CD4-positive, alpha-beta memory T cell (primary cell): ENCODE measurements at regions not wholly inside any gene's neighbourhood (a gene's known extent, or its start where the extent isn't known, plus 50 kb on each side); places are given as distances from the start of the nearest gene placed in this dataset.

Source experiments
- CTCF ChIA-PET: fragments of 350-600 bp; sonication (Branson Sonifier 250); formaldehyde crosslinking; loops from one replicate; lab custom pipeline; 2021; ENCODE audit warnings: inconsistent platforms; ENCODE audit not compliant: partially characterized antibody; lab: Charles Lee
- POLR2A ChIA-PET: fragments of 350-600 bp; sonication (Branson Sonifier 250); formaldehyde crosslinking; loops from one replicate; lab custom pipeline; 2021; ENCODE audit not compliant: partially characterized antibody; lab: Charles Lee
- DNase-seq, 5 donors: peaks; one replicate each; pipeline versions ENCODE4 v3.0.0 to v3.0.0-alpha.2; 2020 to 2022; ENCODE audit warnings: mixed read lengths in 1 of 5
- H3K27ac ChIP-seq: one replicate; pipeline ENCODE4 v1.7.0; 2013; ENCODE audit warnings: low read depth, low read length
- H3K27me3 ChIP-seq: 2 replicates; pipeline ENCODE4 v1.7.0; 2013; ENCODE audit warnings: mild to moderate bottlenecking, low read length, moderate library complexity; ENCODE audit not compliant: insufficient read depth
- H3K36me3 ChIP-seq: 2 replicates; pipeline ENCODE4 v1.7.0; 2013; ENCODE audit warnings: mild to moderate bottlenecking, low read length, moderate library complexity; ENCODE audit not compliant: insufficient read depth
- H3K4me1 ChIP-seq: 2 replicates; pipeline ENCODE4 v1.7.0; 2013; ENCODE audit warnings: mild to moderate bottlenecking, low read length, moderate library complexity; ENCODE audit not compliant: insufficient read depth
- H3K4me3 ChIP-seq, 2 donors: one replicate each; pipeline ENCODE4 v1.7.0; 2013; ENCODE audit warnings: low read length in 2 of 2, mild to moderate bottlenecking in 1 of 2
- H3K9me3 ChIP-seq, 2 donors: one replicate each; pipeline ENCODE4 v1.7.0; 2013; ENCODE audit warnings: low read length in 2 of 2, control low read depth in 1 of 2; ENCODE audit not compliant: control insufficient read depth in 1 of 2
- H3K27ac Mint-ChIP-seq, 7 donors: one replicate each; pipeline ENCODE4 v1.8.0; 2020 to 2021; ENCODE audit warnings: mixed read lengths in 7 of 7, mild to moderate bottlenecking in 6 of 7, inconsistent platforms in 3 of 7, moderate library complexity in 3 of 7
- H3K27me3 Mint-ChIP-seq, 2 donors: one replicate each; pipeline ENCODE4 v1.8.0; 2020 to 2021; ENCODE audit warnings: mixed read lengths in 2 of 2
- H3K36me3 Mint-ChIP-seq, 2 donors: one replicate each; pipeline ENCODE4 v1.8.0; 2020 to 2021; ENCODE audit warnings: mixed read lengths in 2 of 2, inconsistent platforms in 1 of 2, mild to moderate bottlenecking in 1 of 2
- H3K4me1 Mint-ChIP-seq, 4 donors: one replicate each; pipeline ENCODE4 v1.8.0; 2020 to 2021; ENCODE audit warnings: mixed read lengths in 4 of 4, mild to moderate bottlenecking in 1 of 4
- H3K4me3 Mint-ChIP-seq, 8 donors: one replicate each; pipeline ENCODE4 v1.8.0; 2020 to 2021; ENCODE audit warnings: mixed read lengths in 8 of 8, mild to moderate bottlenecking in 7 of 8, moderate library complexity in 6 of 8, inconsistent platforms in 3 of 8
- H3K9me3 Mint-ChIP-seq, 8 donors: one replicate each; pipeline ENCODE4 v1.8.0; 2020 to 2021; ENCODE audit warnings: mixed read lengths in 8 of 8, mild to moderate bottlenecking in 5 of 8, inconsistent platforms in 3 of 8, moderate library complexity in 1 of 8
- intact Hi-C: fragments of 100-400 bp; cut with micrococcal nuclease; formaldehyde crosslinking; loops from one replicate; pipeline ENCODE4 v1.15.1; 2023

GRCh38 chr2:15813481-15814266, 126.7 kb upstream of the MYCN start:
- Histone ChIP-seq H3K27me3 (no peaks in the 10 kb centered on the region), H3K4me3 (no peak overlapping the region), H3K4me1 (no peaks in the 10 kb centered on the region), H3K36me3 (no peaks in the 10 kb centered on the region), H3K27ac (no peak overlapping the region), H3K9me3 (no peaks in the 10 kb centered on the region)
- no peak for DNase-seq
- intact Hi-C loops, result no loop called here
- CTCF ChIA-PET, result no interaction called here
- Mint-ChIP-seq H3K36me3 (no peaks in the 10 kb centered on the region), H3K4me1 (no peaks in the 10 kb centered on the region), H3K9me3 (peaks cover 0 to 3% (median 0%) of the 10 kb centered on the region in 8 donors), H3K4me3 (no peak overlapping the region), H3K27me3 (peaks cover 4 to 12% of the 10 kb centered on the region in 2 donors), H3K27ac (no peak overlapping the region)
- POLR2A ChIA-PET, result no interaction called here

GRCh38 chr2:15814403-15814802, 125.9 kb upstream of the MYCN start:
- intact Hi-C loops, result no loop called here
- no peaks in the 10 kb centered on the region for H3K4me1 Mint-ChIP-seq
- CTCF ChIA-PET, result no interaction called here
- Histone ChIP-seq H3K27ac (no peak overlapping the region), H3K27me3 (no peaks in the 10 kb centered on the region), H3K4me3 (no peak overlapping the region), H3K9me3 (no peaks in the 10 kb centered on the region), H3K4me1 (no peaks in the 10 kb centered on the region), H3K36me3 (no peaks in the 10 kb centered on the region)
- H3K36me3 Mint-ChIP-seq, result no peaks in the 10 kb centered on the region
- H3K27ac Mint-ChIP-seq, result no peak overlapping the region
- peaks cover 0 to 3% (median 0%) of the 10 kb centered on the region in 8 donors for H3K9me3 Mint-ChIP-seq
- no peak for DNase-seq
- POLR2A ChIA-PET, result no interaction called here
- peaks cover 4 to 14% of the 10 kb centered on the region in 2 donors for H3K27me3 Mint-ChIP-seq
- no peak overlapping the region for H3K4me3 Mint-ChIP-seq

- intact Hi-C loops, result no loop called here
- Histone ChIP-seq H3K36me3 (no peaks in the 10 kb centered on the region), H3K27ac (no peak overlapping the region), H3K4me3 (no peak overlapping the region), H3K9me3 (no peaks in the 10 kb centered on the region), H3K4me1 (no peaks in the 10 kb centered on the region), H3K27me3 (no peaks in the 10 kb centered on the region)
- Mint-ChIP-seq H3K9me3 (peaks cover 0 to 3% (median 0%) of the 10 kb centered on the region in 8 donors), H3K36me3 (no peaks in the 10 kb centered on the region), H3K4me1 (no peaks in the 10 kb centered on the region), H3K27ac (no peak overlapping the region), H3K27me3 (peaks cover 4 to 14% of the 10 kb centered on the region in 2 donors), H3K4me3 (no peak overlapping the region)
- DNase-seq, result no peak
- ChIA-PET CTCF (no interaction called here), POLR2A (no interaction called here)
Measured at GRCh38 chr2:15814946-15815345, 125.4 kb upstream of the MYCN start.

GRCh38 chr2:15816226-15816625, 124.1 kb upstream of the MYCN start:
- Histone ChIP-seq H3K9me3 (no peaks in the 10 kb centered on the region), H3K36me3 (no peaks in the 10 kb centered on the region), H3K27me3 (no peaks in the 10 kb centered on the region), H3K27ac (no peak overlapping the region), H3K4me1 (no peaks in the 10 kb centered on the region), H3K4me3 (no peak overlapping the region)
- ChIA-PET CTCF (no interaction called here), POLR2A (no interaction called here)
- H3K27me3 Mint-ChIP-seq, result peaks cover 4 to 14% of the 10 kb centered on the region in 2 donors
- H3K36me3 Mint-ChIP-seq, result no peaks in the 10 kb centered on the region
- no peak overlapping the region for H3K27ac Mint-ChIP-seq
- peaks cover 0 to 3% (median 0%) of the 10 kb centered on the region in 8 donors for H3K9me3 Mint-ChIP-seq
- intact Hi-C loops, result no loop called here
- no peak for DNase-seq
- H3K4me3 Mint-ChIP-seq, result no peak overlapping the region
- no peaks in the 10 kb centered on the region for H3K4me1 Mint-ChIP-seq

GRCh38 chr2:15816674-15817406, 123.5 kb upstream of the MYCN start:
- Mint-ChIP-seq H3K27me3 (peaks cover 4 to 12% of the 10 kb centered on the region in 2 donors), H3K36me3 (no peaks in the 10 kb centered on the region), H3K27ac (no peak overlapping the region), H3K4me1 (no peaks in the 10 kb centered on the region), H3K9me3 (peaks cover 0 to 3% (median 0%) of the 10 kb centered on the region in 8 donors), H3K4me3 (no peak overlapping the region)
- CTCF ChIA-PET, result no interaction called here
- Histone ChIP-seq H3K27me3 (no peaks in the 10 kb centered on the region), H3K9me3 (no peaks in the 10 kb centered on the region), H3K4me1 (no peaks in the 10 kb centered on the region), H3K36me3 (no peaks in the 10 kb centered on the region), H3K27ac (no peak overlapping the region), H3K4me3 (no peak overlapping the region)
- intact Hi-C loops, result no loop called here
- DNase-seq, result no peak
- POLR2A ChIA-PET, result no interaction called here

DNA sequence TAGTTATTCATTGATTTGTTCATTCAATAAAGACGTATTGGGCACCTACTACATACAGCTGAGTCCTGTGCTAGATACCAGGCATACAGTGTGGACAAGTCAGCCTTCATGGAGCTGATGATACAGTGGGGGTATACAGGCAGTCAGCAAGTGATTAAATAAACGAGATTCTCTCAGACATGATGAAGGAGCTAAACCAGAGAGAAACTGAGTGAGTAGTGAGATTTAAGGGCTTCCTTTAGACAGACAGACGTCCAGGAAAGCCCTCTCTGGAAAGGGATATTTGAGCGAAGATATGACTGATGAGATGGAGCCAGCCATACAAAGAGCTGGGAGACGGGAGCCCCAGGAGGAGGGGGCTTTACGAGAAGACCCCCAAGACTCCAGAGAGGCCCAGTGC, 122.6 kb upstream of the MYCN start:
- no peaks in the 10 kb centered on the region for H3K4me1 ChIP-seq
- ChIA-PET POLR2A (no interaction called here), CTCF (no interaction called here)
- no peak for DNase-seq
- no peaks in the 10 kb centered on the region for H3K9me3 ChIP-seq
- no peak overlapping the region for H3K27ac ChIP-seq
- H3K36me3 ChIP-seq, result no peaks in the 10 kb centered on the region
- intact Hi-C loops, result no loop called here
- Mint-ChIP-seq H3K27ac (no peak overlapping the region), H3K36me3 (no peaks in the 10 kb centered on the region), H3K4me1 (no peaks in the 10 kb centered on the region), H3K27me3 (peaks cover 4 to 12% of the 10 kb centered on the region in 2 donors), H3K9me3 (peaks cover 0 to 3% (median 0%) of the 10 kb centered on the region in 8 donors), H3K4me3 (no peak overlapping the region)
- no peak overlapping the region for H3K4me3 ChIP-seq
- no peaks in the 10 kb centered on the region for H3K27me3 ChIP-seq

GRCh38 chr2:15818318-15818753, 122.0 kb upstream of the MYCN start:
- ChIA-PET CTCF (no interaction called here), POLR2A (no interaction called here)
- no peak overlapping the region for H3K4me3 Mint-ChIP-seq
- Histone ChIP-seq H3K4me3 (no peak overlapping the region), H3K27ac (no peak overlapping the region), H3K4me1 (no peaks in the 10 kb centered on the region), H3K36me3 (no peaks in the 10 kb centered on the region), H3K9me3 (no peaks in the 10 kb centered on the region), H3K27me3 (no peaks in the 10 kb centered on the region)
- H3K4me1 Mint-ChIP-seq, result no peaks in the 10 kb centered on the region
- peaks cover 4 to 12% of the 10 kb centered on the region in 2 donors for H3K27me3 Mint-ChIP-seq
- no peak overlapping the region for H3K27ac Mint-ChIP-seq
- peaks cover 0 to 3% (median 0%) of the 10 kb centered on the region in 8 donors for H3K9me3 Mint-ChIP-seq
- intact Hi-C loops, result no loop called here
- no peaks in the 10 kb centered on the region for H3K36me3 Mint-ChIP-seq
- DNase-seq, result no peak
